C4-2B (cell line): ENCODE measurements at regions not wholly inside any gene's neighbourhood (a gene's known extent, or its start where the extent isn't known, plus 50 kb on each side); places are given as distances from the start of the nearest gene placed in this dataset.

ENCODE experiments used
- CTCF ChIP-seq: fragments of 450-650 bp; conservative IDR thresholded peaks from 2 replicates; pipeline ENCODE4 v1.5.1; 2017; ENCODE audit warnings: mild to moderate bottlenecking
- ZFX ChIP-seq: fragments of 450-650 bp; IDR thresholded peaks from 2 replicates; pipeline ENCODE4 v1.6.1; 2017

GRCh38 chr6:65922049-65922448 lies 215.0 kb upstream of the EYS start:
- no peak for TF ChIP-seq CTCF
- no peak for TF ChIP-seq ZFX
